Hepatic stellate cell (primary cell): ENCODE measurements at regions not wholly inside any gene's neighbourhood (a gene's known extent, or its start where the extent isn't known, plus 50 kb on each side); places are given as distances from the start of the nearest gene placed in this dataset.

ENCODE experiments used
- DNase-seq: peaks from one replicate; pipeline ENCODE4 v3.0.0; 2011; ENCODE audit warnings: low spot score

- no peak for DNase-seq
These were observed 290.5 kb downstream of the KBTBD8 start for GRCh38 chr3:67288466-67289106.

GRCh38 chr3:67289626-67290025 is 291.5 kb downstream of the KBTBD8 start:
- no peak for DNase-seq

GRCh38 chr3:67290438-67290837 is 292.3 kb downstream of the KBTBD8 start:
- DNase-seq: no peak

- no peak for DNase-seq
These were observed 293.5 kb downstream of the KBTBD8 start for GRCh38 chr3:67291287-67292252.

GRCh38 chr3:67292356-67293121 is 294.4 kb downstream of the KBTBD8 start:
- no peak for DNase-seq

- DNase-seq: no peak
These were observed 296.2 kb downstream of the KBTBD8 start for GRCh38 chr3:67294341-67294740.

- no peak for DNase-seq
These were observed 298.2 kb downstream of the KBTBD8 start for GRCh38 chr3:67296039-67296892.

- DNase-seq: no peak
These were observed 299.8 kb downstream of the KBTBD8 start for GRCh38 chr3:67297715-67298475.

GRCh38 chr3:67301556-67301955 is 303.4 kb downstream of the KBTBD8 start:
- DNase-seq: no peak

GRCh38 chr3:67302489-67302888 is 304.4 kb downstream of the KBTBD8 start:
- DNase-seq: no peak

GRCh38 chr3:67305160-67305559 is 307.1 kb downstream of the KBTBD8 start:
- DNase-seq: no peak

GRCh38 chr3:67305922-67306321 is 307.8 kb downstream of the KBTBD8 start:
- no peak for DNase-seq

- no peak for DNase-seq
These were observed 313.3 kb downstream of the KBTBD8 start for GRCh38 chr3:67311440-67311839.

GRCh38 chr3:67312155-67312554 is 314.0 kb downstream of the KBTBD8 start:
- no peak for DNase-seq

- DNase-seq: no peak
These were observed 320.1 kb downstream of the KBTBD8 start for GRCh38 chr3:67318162-67318561.

GRCh38 chr3:67324554-67324953 is 326.4 kb downstream of the KBTBD8 start:
- no peak for DNase-seq
